ENCODE measurements at regions not wholly inside any gene's neighbourhood (a gene's known extent, or its start where the extent isn't known, plus 50 kb on each side); places are given as distances from the start of the nearest gene placed in this dataset.

DNA sequence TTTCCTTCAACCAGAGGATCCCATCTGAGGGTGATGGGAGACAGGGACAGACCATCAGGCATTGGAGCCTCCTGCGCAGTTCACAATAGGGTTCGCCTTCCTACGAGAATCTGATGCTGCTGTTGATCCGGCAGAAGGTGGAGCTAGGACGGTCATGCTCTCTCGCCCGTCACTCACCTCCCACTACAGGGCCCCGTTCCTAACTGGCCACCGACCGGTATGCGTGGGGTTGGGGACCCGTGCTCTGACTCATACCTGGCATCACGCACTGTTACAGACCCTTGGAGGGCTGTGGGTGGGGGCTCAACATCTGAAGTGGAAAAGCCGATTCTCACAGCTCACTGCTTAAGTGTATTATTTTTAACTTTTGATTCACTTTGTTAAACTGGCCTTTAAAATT is 402.3 kb downstream of the BRD1 start:
- no peaks in the 10 kb centered on the region for H3K27me3 ChIP-seq (replicated peaks; ENCODE audit: insufficient read depth)
- H3K4me1 ChIP-seq (ENCODE audit: control insufficient read depth in 1 of 2, low read depth in 2 of 2): no peaks in the 10 kb centered on the region
- TF ChIP-seq CTCF (IDR thresholded peaks at IDR 0.05): no peak
- no peak overlapping the region for H3K4me3 ChIP-seq
- H3K36me3 ChIP-seq: no peaks in the 10 kb centered on the region
- H3K27ac ChIP-seq: no peak overlapping the region
- DNase-seq (ENCODE audit: low spot score): no peak
- no peak for ATAC-seq (ENCODE audit: insufficient number of reproducible peaks, low FRiP score, low read depth)
- no peaks in the 10 kb centered on the region for H3K9me3 ChIP-seq

DNA sequence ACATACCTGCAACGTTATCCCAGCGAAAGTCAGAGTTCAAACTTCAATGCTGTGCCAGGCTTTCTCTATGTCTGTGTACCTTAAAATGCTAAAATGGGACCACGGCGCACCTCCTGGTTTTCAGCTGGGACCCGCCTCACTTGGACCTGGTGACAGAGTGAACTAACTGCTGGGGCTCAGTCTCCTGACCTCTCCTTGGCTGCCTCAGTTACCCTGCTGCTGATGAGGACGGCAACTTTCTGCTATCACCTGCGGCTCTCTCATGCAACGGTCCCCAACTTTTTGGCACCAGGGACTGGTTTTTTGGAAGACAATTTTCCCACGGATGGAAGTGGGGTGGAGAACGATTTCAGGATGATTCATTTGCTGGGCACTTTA is 402.8 kb downstream of the BRD1 start:
- DNase-seq (ENCODE audit: low spot score) (no peak), ATAC-seq (ENCODE audit: insufficient number of reproducible peaks, low FRiP score, low read depth) (no peak)
- H3K4me1 ChIP-seq (ENCODE audit: control insufficient read depth in 1 of 2, low read depth in 2 of 2): no peaks in the 10 kb centered on the region
- TF ChIP-seq CTCF (IDR thresholded peaks at IDR 0.05): no peak
- H3K27ac ChIP-seq: no peak overlapping the region
- no peaks in the 10 kb centered on the region for H3K36me3 ChIP-seq
- no peak overlapping the region for H3K4me3 ChIP-seq
- H3K27me3 ChIP-seq (replicated peaks; ENCODE audit: insufficient read depth): no peaks in the 10 kb centered on the region
- no peaks in the 10 kb centered on the region for H3K9me3 ChIP-seq

- TF ChIP-seq CTCF (IDR thresholded peaks at IDR 0.05): no peak
- ATAC-seq (ENCODE audit: insufficient number of reproducible peaks, low FRiP score, low read depth) (no peak), DNase-seq (ENCODE audit: low spot score) (no peak)
- Histone ChIP-seq H3K36me3 (no peaks in the 10 kb centered on the region), H3K4me1 (ENCODE audit: control insufficient read depth in 1 of 2, low read depth in 2 of 2) (no peaks in the 10 kb centered on the region), H3K27ac (no peak overlapping the region), H3K4me3 (no peak overlapping the region), H3K9me3 (no peaks in the 10 kb centered on the region), H3K27me3 (replicated peaks; ENCODE audit: insufficient read depth) (no peaks in the 10 kb centered on the region)
Measured at GRCh38 chr22:49423125-49423650, 404.5 kb downstream of the BRD1 start.

GRCh38 chr22:49422701-49423100 is 405.0 kb downstream of the BRD1 start:
- Histone ChIP-seq H3K36me3 (no peaks in the 10 kb centered on the region), H3K9me3 (no peaks in the 10 kb centered on the region), H3K27me3 (replicated peaks; ENCODE audit: insufficient read depth) (no peaks in the 10 kb centered on the region), H3K4me1 (ENCODE audit: control insufficient read depth in 1 of 2, low read depth in 2 of 2) (no peaks in the 10 kb centered on the region), H3K4me3 (no peak overlapping the region), H3K27ac (no peak overlapping the region)
- no peak for TF ChIP-seq CTCF (IDR thresholded peaks at IDR 0.05)
- DNase-seq (ENCODE audit: low spot score) (no peak), ATAC-seq (ENCODE audit: insufficient number of reproducible peaks, low FRiP score, low read depth) (no peak)

DNA sequence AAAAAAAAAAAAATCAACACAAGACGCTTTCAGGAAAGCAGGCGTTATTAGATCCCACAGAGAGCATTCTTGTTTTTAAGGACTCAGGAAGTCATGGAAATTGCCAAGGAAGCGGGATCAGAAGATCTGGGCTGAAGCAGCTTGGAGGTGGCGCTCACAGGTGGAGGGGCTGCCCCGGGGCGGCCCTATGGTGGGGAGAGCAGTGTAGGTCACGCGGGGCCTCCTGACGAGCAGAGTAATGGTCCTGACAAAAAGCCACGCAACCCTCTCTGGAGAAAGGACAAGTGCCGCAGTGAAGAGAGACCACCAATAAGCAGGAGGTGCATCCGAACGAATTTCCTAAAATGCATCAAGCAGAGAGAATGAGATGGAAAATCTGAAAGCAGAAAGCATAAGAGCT is 407.0 kb downstream of the BRD1 start:
- ATAC-seq (ENCODE audit: insufficient number of reproducible peaks, low FRiP score, low read depth): no peak
- H3K27me3 ChIP-seq (replicated peaks; ENCODE audit: insufficient read depth): no peaks in the 10 kb centered on the region
- no peaks in the 10 kb centered on the region for H3K9me3 ChIP-seq
- H3K36me3 ChIP-seq: no peaks in the 10 kb centered on the region
- no peak for TF ChIP-seq CTCF (IDR thresholded peaks at IDR 0.05)
- no peaks in the 10 kb centered on the region for H3K4me1 ChIP-seq (ENCODE audit: control insufficient read depth in 1 of 2, low read depth in 2 of 2)
- H3K4me3 ChIP-seq: no peak overlapping the region
- no peak overlapping the region for H3K27ac ChIP-seq
- no peak for DNase-seq (ENCODE audit: low spot score)
